ENCODE measurements at regions not wholly inside any gene's neighbourhood (a gene's known extent, or its start where the extent isn't known, plus 50 kb on each side); places are given as distances from the start of the nearest gene placed in this dataset.

DNA sequence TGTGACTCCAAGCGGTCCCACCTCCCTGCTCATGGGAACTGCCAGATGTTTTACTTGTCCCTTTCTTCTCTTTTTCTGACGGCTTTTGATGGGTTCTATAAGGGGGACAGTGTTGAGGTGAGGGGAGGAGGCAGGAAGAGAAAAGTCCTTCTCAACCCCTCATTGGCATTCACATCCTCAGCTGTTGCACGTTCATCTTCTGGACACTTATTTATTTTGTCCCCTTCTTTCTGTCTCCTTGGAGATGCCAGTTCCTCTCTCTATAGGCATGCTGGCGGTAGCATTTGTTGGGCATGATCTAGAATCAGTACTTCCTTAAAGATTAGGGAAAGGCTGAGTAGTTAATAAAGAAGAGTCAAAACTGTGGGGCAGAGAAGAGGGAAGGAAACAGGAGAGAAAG is 99.0 kb upstream of the KLHL14 start:
- ChIA-PET CTCF (no interaction called here), POLR2A (no interaction called here), RAD21 (ENCODE audit: low non-redundant PET in 1 of 2, low total read pairs in 2 of 2, uncharacterized antibody in 2 of 2, unreplicated experiment in 2 of 2) (no interaction called here)
- DNase-seq (ENCODE audit: low read depth, low spot score): no peak
- no peaks in the 10 kb centered on the region for H3K9me2 ChIP-seq (ENCODE audit: insufficient read depth)
- H3K4me1 ChIP-seq (ENCODE audit: control insufficient read depth in 1 of 2, insufficient read depth in 2 of 2, low read length in 2 of 2): no peaks in the 10 kb centered on the region
- peaks cover 0 to 4% of the 10 kb centered on the region in 2 experiments; a peak in 2 of 4 replicates for H3K9me3 ChIP-seq (ENCODE audit: control insufficient read depth in 1 of 2, insufficient read depth in 1 of 2, low read depth in 1 of 2, low read length in 2 of 2)
- BruUV-seq (replicated peaks): no TSS peak
- H3K27ac ChIP-seq (ENCODE audit: low read depth, low read length): no peak overlapping the region
- no peak overlapping the region for H3K9ac ChIP-seq (ENCODE audit: low read length)
- H3K79me2 ChIP-seq (ENCODE audit: insufficient read depth, low read length): no peaks in the 10 kb centered on the region
- H4K20me1 ChIP-seq (ENCODE audit: insufficient read depth): no peaks in the 10 kb centered on the region
- TF ChIP-seq ZNF274 (IDR thresholded peaks at IDR 0.05; ENCODE audit: low read depth, low read length): no peak
- TF ChIP-seq ELF1 (IDR thresholded peaks at IDR 0.05; ENCODE audit: borderline replicate concordance, low read depth): no peak
- no peak for TF ChIP-seq SP1 (IDR thresholded peaks at IDR 0.05; ENCODE audit: low read depth)
- TF ChIP-seq EZH2 (IDR thresholded peaks at IDR 0.05): no peak
- no peak for TF ChIP-seq ZFX (IDR thresholded peaks at IDR 0.05)
- TF ChIP-seq POLR2A (IDR thresholded peaks at IDR 0.05; ENCODE audit: borderline replicate concordance, extremely low read depth, insufficient read depth, insufficient read length): no peak
- TF ChIP-seq, protein P1, sequence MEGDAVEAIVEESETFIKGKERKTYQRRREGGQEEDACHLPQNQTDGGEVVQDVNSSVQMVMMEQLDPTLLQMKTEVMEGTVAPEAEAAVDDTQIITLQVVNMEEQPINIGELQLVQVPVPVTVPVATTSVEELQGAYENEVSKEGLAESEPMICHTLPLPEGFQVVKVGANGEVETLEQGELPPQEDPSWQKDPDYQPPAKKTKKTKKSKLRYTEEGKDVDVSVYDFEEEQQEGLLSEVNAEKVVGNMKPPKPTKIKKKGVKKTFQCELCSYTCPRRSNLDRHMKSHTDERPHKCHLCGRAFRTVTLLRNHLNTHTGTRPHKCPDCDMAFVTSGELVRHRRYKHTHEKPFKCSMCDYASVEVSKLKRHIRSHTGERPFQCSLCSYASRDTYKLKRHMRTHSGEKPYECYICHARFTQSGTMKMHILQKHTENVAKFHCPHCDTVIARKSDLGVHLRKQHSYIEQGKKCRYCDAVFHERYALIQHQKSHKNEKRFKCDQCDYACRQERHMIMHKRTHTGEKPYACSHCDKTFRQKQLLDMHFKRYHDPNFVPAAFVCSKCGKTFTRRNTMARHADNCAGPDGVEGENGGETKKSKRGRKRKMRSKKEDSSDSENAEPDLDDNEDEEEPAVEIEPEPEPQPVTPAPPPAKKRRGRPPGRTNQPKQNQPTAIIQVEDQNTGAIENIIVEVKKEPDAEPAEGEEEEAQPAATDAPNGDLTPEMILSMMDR (IDR thresholded peaks at IDR 0.05 in 2 of 3, conservative IDR thresholded peaks at IDR 0.05 in 1 of 3; ENCODE audit: borderline replicate concordance in 1 of 3, insufficient read depth in 1 of 3, low read depth in 2 of 3, low read length in 2 of 3): no peak
- TF ChIP-seq SIN3A (IDR thresholded peaks at IDR 0.05; ENCODE audit: low read depth): no peak
- no peak for TF ChIP-seq YY1 (IDR thresholded peaks at IDR 0.05; ENCODE audit: extremely low read depth, insufficient replicate concordance, low read depth, low read length)
- TF ChIP-seq RAD21 (IDR thresholded peaks at IDR 0.05; ENCODE audit: low read depth): no peak
- no peak for TF ChIP-seq EGR1 (IDR thresholded peaks at IDR 0.05; ENCODE audit: low read depth)
- TF ChIP-seq REST (IDR thresholded peaks at IDR 0.05; ENCODE audit: low read depth): no peak
- no peak for TF ChIP-seq CEBPB (IDR thresholded peaks at IDR 0.05; ENCODE audit: low read depth)
- TF ChIP-seq MAX (IDR thresholded peaks at IDR 0.05): no peak
- no peak for TF ChIP-seq SRF (IDR thresholded peaks at IDR 0.05; ENCODE audit: low read depth)
- no peak for TF ChIP-seq TCF7L2 (IDR thresholded peaks at IDR 0.05; ENCODE audit: borderline replicate concordance, extremely low read depth, insufficient read depth, insufficient read length)
- no peak for TF ChIP-seq ZBTB33 (IDR thresholded peaks at IDR 0.05; ENCODE audit: extremely low read depth, insufficient replicate concordance, low read length)
- no peak for TF ChIP-seq FOSL1 (IDR thresholded peaks at IDR 0.05; ENCODE audit: low read depth)
- no peak for TF ChIP-seq POLR2AphosphoS5 (IDR thresholded peaks at IDR 0.05; ENCODE audit: low read depth, low read length)
- H3K4me2 ChIP-seq (ENCODE audit: low read length): no peak overlapping the region
- H3K36me3 ChIP-seq (ENCODE audit: control insufficient read depth in 1 of 2, insufficient read depth in 2 of 2, low read length in 2 of 2): no peaks in the 10 kb centered on the region
- no peak for ATAC-seq
- no peak overlapping the region for H3K4me3 ChIP-seq (replicated peaks in 1 of 2; ENCODE audit: low read depth in 1 of 2, low read length in 2 of 2)
- no peak overlapping the region for H2AFZ ChIP-seq (ENCODE audit: low read depth, low read length, poor library complexity, severe bottlenecking)
- intact Hi-C loops (cut with micrococcal nuclease): no loop called here
- no peaks in the 10 kb centered on the region for H3K27me3 ChIP-seq (ENCODE audit: insufficient read depth, low read length)
